Activated T-cell treated with anti-CD3 and anti-CD28 coated beads, Interleukin-2, amount 50 U/mL, for 48 hours (primary cell): ENCODE measurements at regions not wholly inside any gene's neighbourhood (a gene's known extent, or its start where the extent isn't known, plus 50 kb on each side); places are given as distances from the start of the nearest gene placed in this dataset.
"Not testable (repeated sequence)": the region's sequence is repeated elsewhere in the genome, so short reads cannot be mapped to it uniquely, and the experiment has no call there.

ENCODE experiments used
- DNase-seq, 2 experiments: peaks; one replicate each; pipeline ENCODE4 v3.0.0-alpha.2; 2020

DNA sequence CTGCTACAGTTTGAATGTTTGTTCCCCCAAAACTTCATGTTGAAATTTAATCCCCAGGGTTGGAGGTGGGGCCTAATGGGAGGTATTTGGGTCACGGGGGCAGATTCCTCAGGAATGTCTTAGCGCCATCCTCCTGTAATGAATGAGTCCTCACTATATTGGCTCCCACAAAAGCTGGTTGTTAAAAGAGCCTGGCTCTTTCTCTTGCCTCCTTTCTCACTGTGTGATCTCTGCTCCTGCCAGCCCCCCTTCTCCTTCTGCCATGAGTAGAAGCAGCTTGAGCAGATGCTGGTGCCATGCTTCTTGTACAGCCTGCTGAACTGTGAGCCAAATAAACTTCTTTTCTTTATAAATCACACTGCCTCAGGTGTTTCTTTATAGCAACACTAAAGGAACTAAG, 721.0 kb upstream of the PKDCC start:
- no peak for DNase-seq

GRCh38 chr2:41329040-41329439, 718.8 kb upstream of the PKDCC start:
- no peak for DNase-seq

DNA sequence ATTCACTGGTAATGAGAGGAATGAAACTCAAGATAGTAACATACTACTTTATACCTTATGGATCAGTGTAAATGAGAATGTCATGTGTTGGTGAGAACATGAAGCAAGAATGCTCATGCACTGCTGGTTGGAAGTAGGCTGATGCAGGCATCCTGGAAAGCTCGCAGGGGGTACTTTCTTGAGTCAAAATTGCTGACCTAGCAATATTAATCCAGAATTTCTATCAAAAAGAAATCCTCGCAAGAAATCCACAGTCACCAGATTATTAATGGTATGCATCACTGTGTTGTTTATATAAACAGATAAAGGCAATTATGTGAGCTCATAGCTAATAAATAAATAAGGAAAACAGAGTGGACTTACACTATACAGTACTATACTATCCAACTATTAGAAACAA, 713.7 kb upstream of the PKDCC start:
- DNase-seq, result no peak

GRCh38 chr2:41335573-41335972, 712.2 kb upstream of the PKDCC start:
- DNase-seq, result not testable (repeated sequence)

DNA sequence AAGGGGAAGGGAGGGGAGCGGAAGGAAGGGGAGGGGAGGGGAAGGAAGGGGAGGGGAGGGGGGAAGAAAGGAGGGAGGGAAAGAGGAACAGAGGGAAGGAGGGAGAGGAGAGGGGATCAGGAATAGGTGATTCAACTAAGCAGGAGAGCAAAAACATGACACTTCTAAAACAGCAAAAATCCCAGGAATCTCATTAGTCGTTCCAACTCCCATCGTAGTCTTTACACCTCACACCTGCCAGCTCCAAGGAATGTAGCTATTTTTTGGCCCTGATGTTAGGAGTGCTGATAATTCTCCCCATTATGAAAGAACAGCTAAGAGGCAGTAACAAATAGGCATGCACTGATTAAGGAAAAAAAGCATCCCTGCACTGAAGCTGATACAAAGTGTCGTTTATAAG, 709.9 kb upstream of the PKDCC start:
- no peak for DNase-seq

GRCh38 chr2:41344529-41344928, 703.3 kb upstream of the PKDCC start:
- no peak for DNase-seq

- DNase-seq, result no peak
Measured at GRCh38 chr2:41353060-41353459, 694.8 kb upstream of the PKDCC start.

DNA sequence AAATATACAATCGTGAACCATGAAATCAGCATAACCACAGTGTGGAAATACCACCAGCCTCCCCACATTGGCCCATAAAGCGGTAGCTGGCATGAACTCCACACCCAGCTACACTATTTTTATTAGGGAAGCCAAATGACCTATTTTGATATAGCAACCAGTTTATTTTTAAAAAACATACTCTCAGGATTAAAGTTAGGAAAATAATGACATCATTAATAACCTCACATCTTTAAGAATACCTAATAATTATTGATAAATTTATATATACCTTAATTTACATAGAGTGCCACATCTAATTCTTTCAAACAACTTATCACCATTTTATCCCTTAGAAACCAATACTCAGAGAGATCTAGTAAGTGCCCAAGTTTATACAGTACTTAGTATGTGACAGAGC, 692.0 kb upstream of the PKDCC start:
- no peak for DNase-seq

- DNase-seq, result no peak
Measured at GRCh38 chr2:41364842-41365241, 683.0 kb upstream of the PKDCC start.

DNA sequence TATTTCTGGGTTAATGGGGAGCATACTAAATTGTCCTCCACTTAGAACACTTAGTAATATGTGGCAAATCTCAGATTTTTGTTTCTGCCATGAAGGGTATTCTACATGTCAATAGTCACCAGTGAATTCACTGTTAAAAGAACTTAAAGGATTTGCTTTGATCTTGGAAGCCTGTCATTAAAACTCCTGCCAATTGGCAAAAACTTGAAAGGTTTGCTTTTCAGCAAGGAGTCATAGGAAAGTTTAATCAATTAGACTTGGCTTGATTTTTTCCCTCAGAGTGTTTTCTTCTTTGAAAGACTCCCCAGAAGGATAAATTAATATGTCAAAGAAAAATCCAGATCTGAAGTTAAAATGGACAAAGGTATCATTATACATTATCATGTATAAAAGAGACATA, 671.9 kb upstream of the PKDCC start:
- DNase-seq, result no peak

DNA sequence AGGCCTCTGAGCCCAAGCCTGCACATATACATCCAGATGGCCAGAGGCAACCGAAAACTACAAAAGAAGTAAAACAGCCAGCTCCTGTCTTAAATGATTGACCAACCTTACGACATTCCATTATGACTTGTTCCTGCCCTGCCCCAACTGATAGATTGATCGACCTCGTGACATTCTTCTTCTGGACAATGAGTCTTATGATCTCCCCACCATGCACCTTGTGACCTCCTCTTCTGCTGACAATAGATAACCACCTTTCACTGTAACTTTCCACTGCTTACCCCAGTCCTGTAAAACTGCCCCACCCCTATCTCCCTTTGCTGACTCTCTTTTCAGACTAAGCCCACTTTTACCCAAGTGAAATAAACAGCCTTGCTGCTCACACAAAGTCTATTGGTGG, 670.0 kb upstream of the PKDCC start:
- no peak for DNase-seq

DNA sequence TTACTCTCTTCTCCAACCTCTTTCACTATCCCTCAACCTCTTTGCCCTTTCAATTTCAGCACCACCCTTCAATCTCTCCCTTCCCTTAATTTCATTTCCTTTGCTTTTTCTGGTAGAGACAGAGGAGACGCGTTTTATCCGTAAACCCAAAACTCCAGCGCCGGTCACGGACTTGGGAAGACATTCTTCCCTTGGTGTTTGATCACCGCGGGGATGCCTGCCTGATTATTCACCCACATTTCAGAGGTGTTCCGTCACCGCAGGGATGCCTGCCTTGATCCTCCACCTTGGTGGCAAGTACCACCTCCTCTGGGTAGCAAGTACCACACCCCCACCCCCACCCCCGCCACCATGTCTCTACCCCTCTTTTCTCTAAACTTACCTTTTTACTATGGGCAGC, 669.4 kb upstream of the PKDCC start:
- no peak for DNase-seq

GRCh38 chr2:41379496-41380221, 668.2 kb upstream of the PKDCC start:
- no peak for DNase-seq

DNA sequence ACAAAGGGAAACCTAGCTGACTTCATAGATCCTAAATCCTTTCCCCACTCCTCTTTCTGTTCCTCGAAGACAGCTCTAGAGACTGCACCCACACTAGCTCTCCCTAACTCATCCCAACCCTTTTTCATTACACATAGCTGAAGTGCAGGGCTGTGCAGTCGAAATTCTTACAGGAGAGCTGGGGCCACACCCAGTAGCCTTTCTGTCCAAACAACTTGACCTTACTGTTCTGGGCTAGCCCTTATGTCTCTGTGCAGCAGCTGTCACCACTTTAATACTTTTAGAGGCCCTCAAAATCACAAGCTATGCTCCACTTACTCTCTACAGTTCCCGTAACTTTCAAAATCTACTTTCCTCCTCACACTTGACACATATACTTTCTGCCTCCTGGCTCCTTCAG, 666.1 kb upstream of the PKDCC start:
- no peak for DNase-seq

DNA sequence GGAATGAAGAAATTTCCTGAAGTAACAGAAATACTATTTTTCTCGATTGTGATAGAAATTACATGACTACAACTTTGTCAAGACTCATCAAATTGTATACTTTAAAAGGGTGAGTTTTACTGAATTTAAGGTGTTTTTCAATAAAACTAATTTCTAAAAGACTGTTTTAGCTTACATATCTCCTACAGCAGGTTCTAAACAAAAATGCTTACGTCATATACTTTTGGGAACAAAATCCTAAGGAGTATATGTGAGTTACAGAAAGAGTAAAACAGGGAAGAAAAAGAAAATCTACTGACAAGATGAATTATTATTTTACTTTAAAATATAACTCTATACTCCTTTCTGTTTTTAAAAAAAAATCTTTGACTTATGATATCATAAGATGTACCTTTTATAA, 660.3 kb upstream of the PKDCC start:
- no peak for DNase-seq

DNA sequence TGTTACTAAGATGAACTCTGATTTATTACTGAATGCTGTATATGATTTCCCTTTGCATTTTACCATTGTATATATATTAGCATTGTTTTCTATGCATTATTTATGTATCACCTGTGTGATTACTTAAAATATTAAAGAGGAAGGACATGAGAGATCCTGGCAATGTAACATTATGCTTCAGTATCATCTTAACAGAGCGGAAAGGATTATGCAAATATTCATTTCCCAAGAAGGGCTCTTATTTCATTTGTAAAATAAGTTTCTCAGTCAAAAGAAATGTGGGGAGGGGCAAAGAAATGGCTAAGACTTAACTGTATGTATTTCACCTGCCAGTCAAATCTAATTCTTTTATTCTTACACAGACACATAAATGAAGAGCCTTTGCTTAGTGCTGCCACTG, 654.2 kb upstream of the PKDCC start:
- DNase-seq, result no peak

GRCh38 chr2:41394541-41394940, 653.3 kb upstream of the PKDCC start:
- no peak for DNase-seq

DNA sequence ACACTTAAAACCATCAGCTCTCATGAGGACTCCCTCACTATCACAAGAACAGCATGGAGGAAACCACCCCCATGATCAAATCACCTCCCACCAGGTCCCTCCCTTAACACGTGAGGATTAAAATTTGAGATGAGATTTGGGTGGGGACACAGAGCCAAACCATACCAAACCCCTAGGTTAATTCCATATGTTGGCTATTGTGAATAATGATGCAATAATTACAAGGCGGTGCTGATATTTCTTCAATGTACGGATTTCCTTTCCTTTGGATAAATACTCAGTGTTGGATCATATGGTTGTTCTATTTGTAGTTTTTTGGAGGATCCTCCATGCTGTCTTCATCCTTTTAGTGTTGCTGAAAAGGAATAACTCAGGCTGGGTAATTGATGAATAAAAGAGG, 652.1 kb upstream of the PKDCC start:
- no peak for DNase-seq

- DNase-seq, result no peak
Measured at GRCh38 chr2:41399437-41400087, 648.3 kb upstream of the PKDCC start.

- no peak for DNase-seq
Measured at GRCh38 chr2:41400088-41400665, 647.6 kb upstream of the PKDCC start.

- no peak for DNase-seq
Measured at GRCh38 chr2:41405441-41405840, 642.4 kb upstream of the PKDCC start.

DNA sequence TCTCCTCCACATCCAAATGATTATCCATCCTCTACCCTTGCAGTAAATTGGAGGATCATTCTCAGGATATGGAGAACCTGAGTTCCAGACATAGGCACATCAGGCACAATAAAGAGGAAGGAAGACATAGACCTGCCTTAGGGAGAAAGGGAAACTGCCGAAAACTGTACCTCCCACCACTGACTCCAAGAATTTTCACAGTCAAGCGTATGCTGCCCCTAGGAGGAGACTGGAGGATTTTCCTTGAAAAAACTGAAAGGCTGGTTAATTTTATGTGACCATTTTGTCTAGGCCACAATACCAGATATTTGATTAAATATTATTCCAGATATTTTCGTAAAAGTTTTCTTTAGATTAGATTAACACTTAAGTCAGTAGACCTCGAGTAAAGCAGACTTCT, 638.5 kb upstream of the PKDCC start:
- no peak for DNase-seq

GRCh38 chr2:41410011-41410410, 637.8 kb upstream of the PKDCC start:
- DNase-seq, result no peak

DNA sequence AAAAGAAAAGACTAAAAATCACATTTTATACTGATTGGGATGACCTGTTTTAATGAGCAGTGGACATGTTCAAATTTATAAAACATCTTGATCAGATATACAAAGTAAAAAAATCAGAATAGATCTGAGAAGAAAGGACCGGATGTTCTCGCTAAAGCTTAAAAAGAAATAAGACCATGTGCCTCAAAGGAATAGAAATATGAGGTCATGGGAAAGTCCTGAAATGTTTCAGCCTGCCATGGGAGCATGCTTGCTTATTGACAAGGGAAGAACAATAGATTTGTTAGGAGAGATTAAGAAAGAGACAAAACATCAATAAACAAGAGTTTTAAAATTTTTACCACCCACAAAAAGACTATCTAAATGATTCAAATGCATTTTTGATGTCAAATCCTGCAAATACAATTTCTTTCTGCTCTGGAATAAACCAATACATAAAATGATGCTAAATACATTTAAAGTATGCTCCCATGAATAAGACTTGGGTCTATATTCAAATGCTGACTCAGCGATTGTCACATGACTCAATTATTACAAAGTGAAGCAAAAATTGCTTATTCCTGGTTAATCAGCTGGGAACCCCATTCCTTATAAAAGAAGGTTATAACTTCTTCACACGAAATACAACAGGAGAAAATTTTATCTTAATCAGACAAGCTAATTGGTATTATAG, 633.9 kb upstream of the PKDCC start:
- no peak for DNase-seq
